IMR-90 (cell line): ENCODE measurements at regions not wholly inside any gene's neighbourhood (a gene's known extent, or its start where the extent isn't known, plus 50 kb on each side); places are given as distances from the start of the nearest gene placed in this dataset.

Experiments
- ATAC-seq: fragments of 200-7000 bp; cut with Tn5 transposase; 2 replicates; pipeline ENCODE4 v1.9.1; 2020; ENCODE audit warnings: low read depth, mild to moderate bottlenecking, moderate library complexity
- BruUV-seq: library from RNA; stranded (reverse); fragments of 400-500 nt; replicated peaks from 2 replicates; lab custom pipeline; 2021; lab: Mats Ljungman, UMichigan
- CTCF ChIA-PET: fragments of 300-600 bp; formaldehyde crosslinking; extraction: SDS; loops from one replicate; lab custom pipeline; 2021; ENCODE audit warnings: antibody characterized with exemption; lab: Yijun Ruan, JAX
- POLR2A ChIA-PET: fragments of 300-600 bp; sonication (Branson Sonifier 250); formaldehyde crosslinking; loops from one replicate; lab custom pipeline; 2022; ENCODE audit warnings: antibody characterized with exemption; ENCODE audit not compliant: unreplicated experiment; lab: Charles Lee
- DNase-seq: peaks from one replicate; pipeline ENCODE4 v3.0.0; 2013
- H2AFZ ChIP-seq: replicated peaks from 2 replicates; pipeline ENCODE3; 2013; ENCODE audit warnings: low read length, mild to moderate bottlenecking; ENCODE audit not compliant: poor library complexity
- H2AK5ac ChIP-seq: 2 replicates; pipeline ENCODE4 v1.6.1; 2013; ENCODE audit warnings: low read depth, low read length, inconsistent platforms
- H2AK9ac ChIP-seq: replicated peaks from 2 replicates; pipeline ENCODE3; 2013; ENCODE audit warnings: mild to moderate bottlenecking, low read depth, low read length, moderate library complexity; ENCODE audit not compliant: poor library complexity
- H2BK120ac ChIP-seq: 2 replicates; pipeline ENCODE4 v1.6.1; 2013; ENCODE audit warnings: low read depth, low read length, inconsistent platforms
- H2BK15ac ChIP-seq: 3 replicates; pipeline ENCODE4 v1.6.1; 2013; ENCODE audit warnings: low read depth, low read length, inconsistent platforms
- H2BK20ac ChIP-seq: 2 replicates; pipeline ENCODE4 v1.6.1; 2013; ENCODE audit warnings: low read depth, mild to moderate bottlenecking, inconsistent platforms, low read length, moderate library complexity
- H2BK5ac ChIP-seq: 2 replicates; pipeline ENCODE4 v1.6.1; 2013; ENCODE audit warnings: mild to moderate bottlenecking, low read depth, low read length, inconsistent platforms; ENCODE audit not compliant: poor library complexity, severe bottlenecking
- H3K14ac ChIP-seq: replicated peaks from 2 replicates; pipeline ENCODE4 v1.6.1; 2013; ENCODE audit warnings: low read depth, low read length, inconsistent platforms
- H3K18ac ChIP-seq: 2 replicates; pipeline ENCODE4 v1.6.1; 2013; ENCODE audit warnings: low read depth, low read length, control low read depth
- H3K23ac ChIP-seq: 2 replicates; pipeline ENCODE4 v1.6.1; 2013; ENCODE audit warnings: low read depth, low read length, inconsistent platforms
- H3K27ac ChIP-seq: 2 replicates; pipeline ENCODE4 v1.5.1; 2013; ENCODE audit warnings: mild to moderate bottlenecking, control low read depth, low read length; ENCODE audit not compliant: insufficient read depth
- H3K27me3 ChIP-seq: 2 replicates; pipeline ENCODE4 v1.6.1; 2013; ENCODE audit warnings: low read length; ENCODE audit not compliant: control insufficient read depth, insufficient read depth
- H3K36me3 ChIP-seq: 2 replicates; pipeline ENCODE4 v1.6.1; 2013; ENCODE audit warnings: low read length, mixed read lengths; ENCODE audit not compliant: control insufficient read depth, insufficient read depth
- H3K4ac ChIP-seq: 2 replicates; pipeline ENCODE4 v1.6.1; 2013; ENCODE audit warnings: low read depth, low read length, inconsistent platforms
- H3K4me1 ChIP-seq: 2 replicates; pipeline ENCODE4 v1.6.1; 2013; ENCODE audit warnings: low read length, mixed read lengths; ENCODE audit not compliant: control insufficient read depth, insufficient read depth
- H3K4me2 ChIP-seq: 2 replicates; pipeline ENCODE4 v1.6.1; 2013; ENCODE audit warnings: low read depth, mild to moderate bottlenecking, control low read depth, low read length, moderate library complexity
- H3K4me3 ChIP-seq: 2 replicates; pipeline ENCODE4 v1.5.1; 2013; ENCODE audit warnings: low read depth, mild to moderate bottlenecking, control low read depth, low read length, moderate library complexity; ENCODE audit not compliant: insufficient read depth
- H3K56ac ChIP-seq: 2 replicates; pipeline ENCODE4 v1.6.1; 2013; ENCODE audit warnings: low read length, inconsistent platforms; ENCODE audit not compliant: insufficient read depth; ENCODE audit errors: extremely low read depth
- H3K79me1 ChIP-seq, 2 experiments: 2 replicates each; pipeline ENCODE4 v1.6.1; 2013; ENCODE audit warnings: low read length in 2 of 2, inconsistent platforms in 1 of 2, low read depth in 1 of 2
- H3K9ac ChIP-seq: 2 replicates; pipeline ENCODE4 v1.6.1; 2013; ENCODE audit warnings: low read depth, low read length, control low read depth
- H3K9me1 ChIP-seq: 2 replicates; pipeline ENCODE4 v1.6.1; 2013; ENCODE audit warnings: low read length, inconsistent platforms; ENCODE audit not compliant: insufficient read depth
- H3K9me3 ChIP-seq: 2 replicates; pipeline ENCODE4 v1.6.1; 2013; ENCODE audit warnings: low read length; ENCODE audit not compliant: control insufficient read depth, insufficient read depth
- H4K20me1 ChIP-seq: 2 replicates; pipeline ENCODE4 v1.6.1; 2013; ENCODE audit warnings: low read length, inconsistent platforms; ENCODE audit not compliant: insufficient read depth
- H4K5ac ChIP-seq: 2 replicates; pipeline ENCODE4 v1.6.1; 2013; ENCODE audit warnings: mild to moderate bottlenecking, low read depth, low read length, control low read depth
- H4K8ac ChIP-seq, 2 experiments: 2 replicates each; pipeline ENCODE4 v1.6.1; 2013; ENCODE audit warnings: low read depth in 2 of 2, low read length in 2 of 2, control low read depth in 1 of 2, inconsistent platforms in 1 of 2
- H4K91ac ChIP-seq: 2 replicates; pipeline ENCODE4 v1.6.1; 2013; ENCODE audit warnings: low read depth, low read length, inconsistent platforms; ENCODE audit not compliant: insufficient read depth
- CHD1 ChIP-seq: IDR thresholded peaks from 2 replicates; pipeline ENCODE4 v1.6.1; 2012; ENCODE audit warnings: low read depth, low read length, improper control_type of control experiment
- FOS ChIP-seq: fragments of 150-350 bp; IDR thresholded peaks from 2 replicates; pipeline ENCODE4 v1.6.1; 2016; ENCODE audit warnings: low read depth, low read length
- MAFK ChIP-seq: IDR thresholded peaks from 2 replicates; pipeline ENCODE4 v1.6.1; 2012; ENCODE audit warnings: low read depth, low read length, improper control_type of control experiment
- MAZ ChIP-seq: IDR thresholded peaks from 2 replicates; pipeline ENCODE4 v1.6.1; 2012; ENCODE audit warnings: low read depth, mild to moderate bottlenecking, low read length, improper control_type of control experiment, moderate library complexity, borderline replicate concordance
- MXI1 ChIP-seq: IDR thresholded peaks from 2 replicates; pipeline ENCODE4 v1.6.1; 2012; ENCODE audit warnings: low read depth, mild to moderate bottlenecking, low read length, moderate library complexity, borderline replicate concordance
- RCOR1 ChIP-seq: IDR thresholded peaks from 2 replicates; pipeline ENCODE4 v1.6.1; 2012; ENCODE audit warnings: mild to moderate bottlenecking, low read length, improper control_type of control experiment; ENCODE audit not compliant: insufficient replicate concordance
- WGBS, 2 experiments: methylation state at CpG; one replicate each; pipeline versions ENCODE4 v1.1.5 to v1.1.7; 2013; ENCODE audit warnings: missing lambda C conversion rate in 2 of 2; ENCODE audit not compliant: insufficient read length in 1 of 2; ENCODE audit errors: extremely low coverage in 2 of 2; 5-methylcytosine and 5-hydroxymethylcytosine counted together
- dilution Hi-C: fragments of 300-500 bp; cut with HindIII; formaldehyde crosslinking; loops from one replicate; pipeline ENCODE4 v1.14.3; 2018; ENCODE audit warnings: low sequenced_read_pairs; ENCODE audit not compliant: unreplicated experiment
- in situ Hi-C: fragments of 300-500 bp; cut with MboI; formaldehyde crosslinking; loops from 3 replicates; pipeline ENCODE4 v1.14.3; 2019; ENCODE audit warnings: low sequenced_read_pairs, inconsistent platforms, mixed read lengths
- intact Hi-C: fragments of 100-400 bp; cut with micrococcal nuclease; formaldehyde crosslinking; loops from 2 replicates; pipeline ENCODE4 v1.10.0; 2022

DNA sequence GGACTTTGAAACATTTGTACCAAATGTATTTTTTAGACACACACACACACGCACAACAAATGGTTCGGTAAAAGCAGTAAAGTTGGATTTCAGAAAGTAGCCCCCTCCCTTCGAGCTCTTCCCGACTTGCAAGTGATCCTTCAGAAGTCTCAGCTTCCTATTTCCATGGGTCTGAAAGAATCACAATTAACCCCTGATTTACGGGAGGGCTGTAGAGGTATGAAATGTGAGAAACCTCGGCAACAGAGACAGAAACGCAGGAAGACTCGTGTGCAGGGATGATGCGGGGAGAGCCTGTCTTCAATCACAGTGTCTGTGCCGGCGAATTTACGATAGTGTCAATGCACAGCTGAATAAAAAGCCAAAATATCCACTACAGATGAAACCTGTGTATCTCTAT, 60.7 kb upstream of the VRK1 start:
- Histone ChIP-seq H3K9ac (no peak overlapping the region), H2AK5ac (no peak overlapping the region), H3K9me1 (no peaks in the 10 kb centered on the region), H2AK9ac (no peak overlapping the region), H3K14ac (no peak overlapping the region), H3K27ac (no peak overlapping the region), H4K8ac (no peak overlapping the region), H3K18ac (no peak overlapping the region), H3K9me3 (no peaks in the 10 kb centered on the region), H4K20me1 (no peaks in the 10 kb centered on the region), H2AFZ (no peak overlapping the region), H4K5ac (no peak overlapping the region), H2BK5ac (no peak overlapping the region), H3K4me2 (no peak overlapping the region), H3K4me3 (no peak overlapping the region), H2BK15ac (no peak overlapping the region), H3K4me1 (no peaks in the 10 kb centered on the region), H3K4ac (no peak overlapping the region), H4K91ac (no peak overlapping the region), H3K36me3 (no peaks in the 10 kb centered on the region), H2BK20ac (no peak overlapping the region), H2BK120ac (no peak overlapping the region), H3K23ac (no peak overlapping the region), H3K79me1 (no peaks in the 10 kb centered on the region), H3K56ac (no peak overlapping the region), H3K27me3 (peaks cover 37% of the 10 kb centered on the region)
- WGBS, 2 experiments, result 58% methylated on average over 4 of the region's 12 CpGs; no CpG with 5 or more reads in 1 of the 2 experiments
- no peak for TF ChIP-seq RCOR1
- TF ChIP-seq MAFK, result no peak
- TF ChIP-seq MAZ, result no peak
- TF ChIP-seq MXI1, result no peak
- no peak for TF ChIP-seq CHD1
- TF ChIP-seq FOS, result no peak
- ATAC-seq (no peak), DNase-seq (no peak)
- ChIA-PET POLR2A (no interaction called here), CTCF (no interaction called here)
- in situ Hi-C loops (no loop called here), dilution Hi-C loops (no loop called here), intact Hi-C loops (no loop called here)
- BruUV-seq, result no TSS peak
